Left lung (tissue), 4 donors: ENCODE measurements at regions not wholly inside any gene's neighbourhood (a gene's known extent, or its start where the extent isn't known, plus 50 kb on each side); places are given as distances from the start of the nearest gene placed in this dataset.
A peak's percentile ranks its signal among the peaks of the same experiment; 100 is the strongest.

ENCODE experiments used
- ATAC-seq: fragments of 200-7000 bp; cut with Tn5 transposase; one replicate; pipeline ENCODE4 v1.9.1; 2020; ENCODE audit warnings: moderate library complexity
- DNase-seq, 4 donors: peaks; one replicate each; pipeline ENCODE4 v3.0.0-alpha.2; 2013 to 2020
- H3K27ac ChIP-seq, 2 donors: fragments of 200-600 bp; sonication (generic) in 1 of 2; one replicate each; pipeline versions ENCODE4 v1.5.0 to v1.8.0; 2020 to 2021
- H3K27me3 ChIP-seq, 2 donors: fragments of 200-600 bp; sonication (generic) in 1 of 2; one replicate each; pipeline versions ENCODE4 v1.5.0 to v1.8.0; 2020 to 2021
- H3K36me3 ChIP-seq, 2 donors: fragments of 200-600 bp; sonication (generic) in 1 of 2; one replicate each; pipeline versions ENCODE4 v1.5.0 to v1.8.0; 2020 to 2021
- H3K4me1 ChIP-seq, 2 donors: fragments of 200-600 bp; one replicate each; pipeline ENCODE4 v1.8.0; 2021
- H3K4me3 ChIP-seq, 2 donors: fragments of 200-600 bp; sonication (generic) in 1 of 2; one replicate each; pipeline versions ENCODE4 v1.5.0 to v1.8.0; 2020 to 2021; ENCODE audit warnings: mild to moderate bottlenecking in 1 of 2
- H3K9me3 ChIP-seq, 2 donors: fragments of 200-600 bp; sonication (generic) in 1 of 2; one replicate each; pipeline versions ENCODE4 v1.5.0 to v1.8.0; 2020 to 2021
- CTCF ChIP-seq, 2 donors: fragments of 200-600 bp; sonication (generic) in 1 of 2; IDR thresholded peaks; one replicate each; pipeline versions ENCODE4 v1.5.0 to v1.8.0; 2021; ENCODE audit warnings: antibody characterized with exemption in 2 of 2
- intact Hi-C, 2 donors: fragments of 100-400 bp; cut with DNase I; formaldehyde crosslinking; loops; one replicate each; pipeline versions ENCODE4 v1.11.2 to v1.14.2; 2022
- donor health status: DM: no; HTN: yes; CAD: no.
- donor health status: DM: no; HTN: no; CAD: no.

GRCh38 chr7:130877236-130877990 lies 143.4 kb upstream of the KLF14 start:
- Histone ChIP-seq H3K4me3 (no peak overlapping the region), H3K27me3 (no peaks in the 10 kb centered on the region), H3K9me3 (no peaks in the 10 kb centered on the region), H3K27ac (no peak overlapping the region), H3K36me3 (peaks cover 0 to 87% of the 10 kb centered on the region in 2 donors), H3K4me1 (peaks cover 14 to 39% of the 10 kb centered on the region in 2 donors)
- intact Hi-C loops, result no loop called here
- no peak for ATAC-seq
- DNase-seq, result no peak
- no peak for TF ChIP-seq CTCF (IDR thresholded peaks at IDR 0.05)

- no peak for DNase-seq
- Histone ChIP-seq H3K27ac (no peak overlapping the region), H3K27me3 (no peaks in the 10 kb centered on the region), H3K36me3 (peaks cover 0 to 87% of the 10 kb centered on the region in 2 donors), H3K4me3 (no peak overlapping the region), H3K4me1 (peaks cover 14 to 45% of the 10 kb centered on the region in 2 donors), H3K9me3 (no peaks in the 10 kb centered on the region)
- intact Hi-C loops, result no loop called here
- no peak for TF ChIP-seq CTCF (IDR thresholded peaks at IDR 0.05)
- ATAC-seq, result no peak
Observed at GRCh38 chr7:130877991-130878305, 143.9 kb upstream of the KLF14 start.

- no peak overlapping the region for H3K4me3 ChIP-seq
- DNase-seq (no peak), ATAC-seq (no peak)
- no peaks in the 10 kb centered on the region for H3K9me3 ChIP-seq
- H3K27me3 ChIP-seq, result no peaks in the 10 kb centered on the region
- TF ChIP-seq CTCF (IDR thresholded peaks at IDR 0.05), result no peak
- H3K27ac ChIP-seq, result no peak overlapping the region
- H3K4me1 ChIP-seq, result peaks cover 14 to 47% of the 10 kb centered on the region in 2 donors
- peaks cover 0 to 87% of the 10 kb centered on the region in 2 donors for H3K36me3 ChIP-seq
- intact Hi-C loops, result no loop called here
Observed at GRCh38 chr7:130878785-130879184, 144.8 kb upstream of the KLF14 start.

- Histone ChIP-seq H3K9me3 (no peaks in the 10 kb centered on the region), H3K27me3 (no peaks in the 10 kb centered on the region), H3K27ac (no peak overlapping the region), H3K4me3 (no peak overlapping the region), H3K4me1 (peaks cover 14 to 51% of the 10 kb centered on the region in 2 donors), H3K36me3 (peaks cover 0 to 87% of the 10 kb centered on the region in 2 donors)
- DNase-seq (no peak), ATAC-seq (no peak)
- intact Hi-C loops, result no loop called here
- TF ChIP-seq CTCF (IDR thresholded peaks at IDR 0.05), result no peak
Observed at GRCh38 chr7:130879191-130879590, 145.2 kb upstream of the KLF14 start.

GRCh38 chr7:130880668-130881067 lies 146.7 kb upstream of the KLF14 start:
- Histone ChIP-seq H3K27ac (peak overlapping the region; percentile 45 to 51), H3K4me1 (peaks cover 9 to 66% of the 10 kb centered on the region in 2 donors), H3K36me3 (peaks cover 0 to 91% of the 10 kb centered on the region in 2 donors)

More at GRCh38 chr7:130880668-130881067, 146.7 kb upstream of the KLF14 start:
- no peak for DNase-seq
- intact Hi-C loops, result no loop called here
- Histone ChIP-seq H3K27me3 (no peaks in the 10 kb centered on the region), H3K4me3 (no peak overlapping the region), H3K9me3 (no peaks in the 10 kb centered on the region)
- no peak for TF ChIP-seq CTCF (IDR thresholded peaks at IDR 0.05)
- peak; percentile 25 for ATAC-seq
